Posterior cingulate gyrus (tissue), 11 donors: ENCODE measurements at regions not wholly inside any gene's neighbourhood (a gene's known extent, or its start where the extent isn't known, plus 50 kb on each side); places are given as distances from the start of the nearest gene placed in this dataset.

ENCODE experiments used
- DNase-seq, 10 donors: peaks; one replicate each; pipeline versions ENCODE4 v3.0.0 to v3.0.0-alpha.2; 2020 to 2021; ENCODE audit warnings: mixed read lengths in 3 of 10
- intact Hi-C: fragments of 100-400 bp; cut with DNase I; formaldehyde crosslinking; loops from one replicate; pipeline ENCODE4 v1.15.1; 2023

DNA sequence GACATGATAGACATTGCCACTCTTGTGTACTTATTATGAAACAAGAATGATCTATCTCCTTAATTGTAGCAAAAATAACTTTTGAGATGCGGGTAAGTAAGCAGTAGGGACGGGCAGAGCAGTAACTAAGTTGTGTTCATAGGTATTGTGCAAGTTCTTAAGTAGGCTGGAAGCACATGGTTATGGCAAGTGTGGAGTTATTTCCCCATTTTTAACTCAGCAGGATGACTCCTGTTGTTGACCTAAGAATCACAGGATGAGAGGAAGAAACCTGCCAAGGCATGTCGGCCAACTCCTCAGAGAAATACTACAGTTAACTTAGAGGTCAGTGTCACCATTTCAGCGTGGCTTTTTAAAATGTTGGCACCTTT, 51.1 kb upstream of the FN1 start:
- intact Hi-C loops = no loop called here
- no peak for DNase-seq

DNA sequence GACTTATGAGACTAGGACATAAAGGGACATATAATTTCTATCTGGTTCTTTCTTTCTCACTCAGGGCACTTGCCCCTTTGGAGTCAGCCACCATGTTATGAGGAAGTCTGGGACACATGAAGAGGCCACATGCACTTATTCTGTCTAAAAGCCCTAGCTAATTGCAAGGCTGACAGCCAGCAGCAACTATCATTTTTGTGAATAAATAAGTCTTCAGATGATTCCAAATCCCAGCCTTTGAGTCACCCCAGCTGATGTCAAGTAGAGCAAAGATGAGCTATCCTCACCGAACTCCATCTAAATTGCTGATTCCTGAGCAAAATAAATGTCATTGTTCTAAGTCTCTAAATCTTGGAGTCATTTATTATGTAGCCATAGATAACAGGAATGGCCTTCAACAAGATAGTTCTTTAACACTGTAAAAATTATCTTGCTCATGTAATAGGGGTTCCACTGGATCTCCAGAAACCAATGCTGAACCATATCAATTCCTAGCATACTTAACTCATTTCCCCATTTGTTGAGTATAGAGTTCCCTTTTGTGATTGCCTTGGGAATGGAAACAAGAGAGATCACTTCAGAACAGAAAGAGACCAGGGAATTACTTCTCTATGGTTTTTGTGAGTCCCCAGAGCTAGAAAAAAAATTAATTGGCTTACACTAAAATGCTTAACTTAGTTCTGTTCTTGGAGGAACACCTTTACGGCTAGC, 50.6 kb upstream of the FN1 start:
- intact Hi-C loops = no loop called here
- DNase-seq = no peak
